ENCODE measurements at regions not wholly inside any gene's neighbourhood (a gene's known extent, or its start where the extent isn't known, plus 50 kb on each side); places are given as distances from the start of the nearest gene placed in this dataset.

GRCh38 chr7:113298501-113298900, 180.1 kb upstream of the SMIM30 start:
- Histone ChIP-seq H3K9ac (no peak overlapping the region), H3K36me3 (ENCODE audit: control insufficient read depth, insufficient read depth, low read length) (no peaks in the 10 kb centered on the region), H2AFZ (no peak overlapping the region), H3K9me3 (ENCODE audit: control insufficient read depth, low read length) (no peaks in the 10 kb centered on the region), H3K27ac (no peak overlapping the region), H3K4me1 (no peaks in the 10 kb centered on the region), H3K79me2 (no peaks in the 10 kb centered on the region), H3K4me2 (ENCODE audit: low read length) (no peak overlapping the region), H3K4me3 (ENCODE audit: low read depth, low read length) (no peak overlapping the region), H3K27me3 (ENCODE audit: control insufficient read depth, insufficient read depth, low read length) (no peaks in the 10 kb centered on the region)
- TF ChIP-seq CTCF (IDR thresholded peaks at IDR 0.05), result no peak

- Histone ChIP-seq H3K79me2 (no peaks in the 10 kb centered on the region), H3K9ac (no peak overlapping the region), H3K36me3 (ENCODE audit: control insufficient read depth, insufficient read depth, low read length) (no peaks in the 10 kb centered on the region), H3K4me3 (ENCODE audit: low read depth, low read length) (no peak overlapping the region), H3K4me1 (no peaks in the 10 kb centered on the region), H3K27me3 (ENCODE audit: control insufficient read depth, insufficient read depth, low read length) (no peaks in the 10 kb centered on the region), H3K4me2 (ENCODE audit: low read length) (no peak overlapping the region), H3K27ac (no peak overlapping the region), H2AFZ (no peak overlapping the region), H3K9me3 (ENCODE audit: control insufficient read depth, low read length) (no peaks in the 10 kb centered on the region)
- TF ChIP-seq CTCF (IDR thresholded peaks at IDR 0.05), result no peak
These were observed 176.4 kb upstream of the SMIM30 start for GRCh38 chr7:113294750-113295149.

GRCh38 chr7:113292105-113292504, 173.8 kb upstream of the SMIM30 start:
- Histone ChIP-seq H3K9ac (no peak overlapping the region), H3K4me2 (ENCODE audit: low read length) (no peak overlapping the region), H3K9me3 (ENCODE audit: control insufficient read depth, low read length) (no peaks in the 10 kb centered on the region), H3K4me3 (ENCODE audit: low read depth, low read length) (no peak overlapping the region), H2AFZ (no peak overlapping the region), H3K27ac (no peak overlapping the region), H3K27me3 (ENCODE audit: control insufficient read depth, insufficient read depth, low read length) (no peaks in the 10 kb centered on the region), H3K4me1 (no peaks in the 10 kb centered on the region), H3K36me3 (ENCODE audit: control insufficient read depth, insufficient read depth, low read length) (no peaks in the 10 kb centered on the region), H3K79me2 (no peaks in the 10 kb centered on the region)
- TF ChIP-seq CTCF (IDR thresholded peaks at IDR 0.05), result no peak

GRCh38 chr7:113291058-113291457, 172.7 kb upstream of the SMIM30 start:
- no peak for TF ChIP-seq CTCF (IDR thresholded peaks at IDR 0.05)
- H3K9me3 ChIP-seq (ENCODE audit: control insufficient read depth, low read length), result no peaks in the 10 kb centered on the region
- no peaks in the 10 kb centered on the region for H3K27me3 ChIP-seq (ENCODE audit: control insufficient read depth, insufficient read depth, low read length)
- no peak overlapping the region for H3K4me3 ChIP-seq (ENCODE audit: low read depth, low read length)
- H3K4me1 ChIP-seq, result no peaks in the 10 kb centered on the region
- H2AFZ ChIP-seq, result no peak overlapping the region
- no peaks in the 10 kb centered on the region for H3K79me2 ChIP-seq
- H3K27ac ChIP-seq, result no peak overlapping the region
- H3K4me2 ChIP-seq (ENCODE audit: low read length), result no peak overlapping the region
- no peaks in the 10 kb centered on the region for H3K36me3 ChIP-seq (ENCODE audit: control insufficient read depth, insufficient read depth, low read length)
- H3K9ac ChIP-seq, result no peak overlapping the region

- Histone ChIP-seq H3K27me3 (ENCODE audit: control insufficient read depth, insufficient read depth, low read length) (no peaks in the 10 kb centered on the region), H3K36me3 (ENCODE audit: control insufficient read depth, insufficient read depth, low read length) (no peaks in the 10 kb centered on the region), H3K4me2 (ENCODE audit: low read length) (no peak overlapping the region), H3K79me2 (no peaks in the 10 kb centered on the region), H3K27ac (no peak overlapping the region), H2AFZ (no peak overlapping the region), H3K9me3 (ENCODE audit: control insufficient read depth, low read length) (no peaks in the 10 kb centered on the region), H3K9ac (no peak overlapping the region), H3K4me1 (no peaks in the 10 kb centered on the region), H3K4me3 (ENCODE audit: low read depth, low read length) (no peak overlapping the region)
- peak; percentile 9 for TF ChIP-seq CTCF (IDR thresholded peaks at IDR 0.05)
These were observed 170.9 kb upstream of the SMIM30 start for GRCh38 chr7:113289140-113289740.

All from parathyroid adenoma (tissue), 2 donors.